ENCODE measurements at regions not wholly inside any gene's neighbourhood (a gene's known extent, or its start where the extent isn't known, plus 50 kb on each side); places are given as distances from the start of the nearest gene placed in this dataset.

DNA sequence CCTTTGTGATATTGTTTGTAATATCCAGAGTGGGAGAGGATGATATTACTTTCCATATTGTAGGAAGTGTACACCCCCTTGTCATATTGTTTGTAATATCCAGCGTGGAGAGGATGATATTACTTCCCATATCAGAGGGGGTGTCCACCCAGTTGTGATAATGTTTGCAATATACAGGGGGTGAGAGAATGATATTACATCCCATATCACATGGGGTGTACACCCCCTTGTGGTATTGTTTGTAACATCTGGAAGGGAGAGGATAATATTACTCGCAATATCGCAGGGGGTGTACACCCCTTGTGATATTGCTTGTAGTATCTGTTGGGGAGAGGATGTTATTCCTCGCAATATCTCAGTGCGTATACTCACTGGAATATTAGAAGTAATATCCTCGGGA, 61.5 kb downstream of the PRSS23 start:
- WGBS (ENCODE audit: extremely low coverage, insufficient coverage, insufficient read length), result no CpG with 5 or more reads among the region's 6 CpGs
- H2BK5ac ChIP-seq (ENCODE audit: low read depth, low read length, poor library complexity), result no peak overlapping the region
- no peaks in the 10 kb centered on the region for H3K27me3 ChIP-seq (ENCODE audit: insufficient read depth, low read length)
- no peak overlapping the region for H4K12ac ChIP-seq (ENCODE audit: low read depth, low read length)
- H2BK12ac ChIP-seq (ENCODE audit: low read length), result no peak overlapping the region
- H4K91ac ChIP-seq (ENCODE audit: low read depth, low read length), result no peak overlapping the region
- no peak overlapping the region for H2AFZ ChIP-seq (ENCODE audit: insufficient read depth, low read length, poor library complexity)
- H3K79me2 ChIP-seq (ENCODE audit: control insufficient read depth, insufficient read depth, low read length, poor library complexity), result no peaks in the 10 kb centered on the region
- H3K27ac ChIP-seq (ENCODE audit: low read depth, low read length), result no peak overlapping the region
- H3K4me3 ChIP-seq (ENCODE audit: low read depth, low read length), result no peak overlapping the region
- no peak for DNase-seq
- H2BK120ac ChIP-seq (ENCODE audit: insufficient read depth, low read length, poor library complexity), result no peak overlapping the region
- no peak overlapping the region for H3K14ac ChIP-seq (ENCODE audit: low read length)
- no peak overlapping the region for H3K18ac ChIP-seq (ENCODE audit: low read length)
- no peak overlapping the region for H3K9ac ChIP-seq (ENCODE audit: low read length)
- H3K36me3 ChIP-seq (ENCODE audit: control insufficient read depth in 1 of 2, insufficient read depth in 2 of 2, low read length in 2 of 2), result peaks cover 0 to 3% of the 10 kb centered on the region in 2 experiments
- no peak overlapping the region for H3K4me2 ChIP-seq (ENCODE audit: low read length)
- H3K23ac ChIP-seq (ENCODE audit: low read length), result no peak overlapping the region
- H3K9me3 ChIP-seq (ENCODE audit: insufficient read depth, low read depth, low read length), result no peaks in the 10 kb centered on the region
- no peak overlapping the region for H2AK5ac ChIP-seq (ENCODE audit: low read length)
- no peaks in the 10 kb centered on the region for H3K79me1 ChIP-seq (ENCODE audit: low read length)
- H3K4me1 ChIP-seq (ENCODE audit: control insufficient read depth in 1 of 2, insufficient read depth in 2 of 2, low read length in 2 of 2), result no peaks in the 10 kb centered on the region
- H4K8ac ChIP-seq (ENCODE audit: low read depth, low read length), result no peak overlapping the region
- H3K4ac ChIP-seq (ENCODE audit: low read depth, low read length), result no peak overlapping the region

DNA sequence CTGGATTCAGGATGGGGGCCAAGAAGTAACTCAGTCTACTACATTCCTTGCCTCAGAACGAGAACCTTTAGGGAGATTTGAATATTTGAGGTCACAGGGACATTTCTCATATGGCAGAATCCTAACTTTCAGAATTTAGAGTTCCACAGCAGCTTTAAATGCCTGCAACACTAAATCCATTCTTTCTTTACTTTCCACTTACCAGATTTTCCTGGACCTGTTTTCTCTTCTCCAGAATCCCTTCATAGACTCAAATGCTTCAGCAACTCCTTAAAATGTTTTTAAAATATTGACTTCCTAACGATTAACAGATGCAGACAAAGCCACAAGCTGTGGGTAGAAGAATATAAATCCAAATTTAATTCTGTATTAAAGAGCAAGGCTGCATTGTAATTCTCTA, 63.1 kb downstream of the PRSS23 start:
- Histone ChIP-seq H3K79me2 (ENCODE audit: control insufficient read depth, insufficient read depth, low read length, poor library complexity) (no peaks in the 10 kb centered on the region), H3K18ac (ENCODE audit: low read length) (no peak overlapping the region)
- WGBS (ENCODE audit: extremely low coverage, insufficient coverage, insufficient read length), result no CpG with 5 or more reads among the region's 2 CpGs

DNA sequence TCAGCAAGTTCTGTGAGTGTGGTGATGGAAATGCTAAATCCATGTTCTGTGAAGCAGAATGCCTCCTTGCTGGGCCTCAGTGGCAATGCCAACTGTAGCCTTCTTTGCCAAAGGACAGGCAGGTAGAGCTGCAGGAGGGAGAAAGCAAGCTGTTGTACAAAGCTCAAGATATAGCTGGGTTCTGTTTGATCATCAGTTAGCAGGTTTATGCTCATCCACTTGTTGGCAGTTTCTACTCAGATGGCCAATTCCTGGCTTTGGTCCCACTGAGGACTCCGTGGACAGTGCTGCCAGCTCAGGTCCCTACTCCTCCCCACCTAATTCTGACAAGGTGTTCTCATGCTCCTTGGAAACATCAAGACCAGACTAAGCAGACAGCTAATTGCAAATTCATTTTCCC, 65.1 kb downstream of the PRSS23 start:
- Histone ChIP-seq H3K4me3 (ENCODE audit: low read depth, low read length) (no peak overlapping the region), H3K4me2 (ENCODE audit: low read length) (no peak overlapping the region), H3K27ac (ENCODE audit: low read depth, low read length) (no peak overlapping the region), H3K14ac (ENCODE audit: low read length) (no peak overlapping the region), H3K36me3 (ENCODE audit: control insufficient read depth in 1 of 2, insufficient read depth in 2 of 2, low read length in 2 of 2) (peaks cover 0 to 1% of the 10 kb centered on the region in 2 experiments), H2AK5ac (ENCODE audit: low read length) (no peak overlapping the region), H3K4me1 (ENCODE audit: control insufficient read depth in 1 of 2, insufficient read depth in 2 of 2, low read length in 2 of 2) (no peaks in the 10 kb centered on the region), H2AFZ (ENCODE audit: insufficient read depth, low read length, poor library complexity) (no peak overlapping the region), H3K9me3 (ENCODE audit: insufficient read depth, low read depth, low read length) (no peaks in the 10 kb centered on the region), H2BK5ac (ENCODE audit: low read depth, low read length, poor library complexity) (no peak overlapping the region), H2BK12ac (ENCODE audit: low read length) (no peak overlapping the region), H3K18ac (ENCODE audit: low read length) (no peak overlapping the region), H3K9ac (ENCODE audit: low read length) (no peak overlapping the region), H3K4ac (ENCODE audit: low read depth, low read length) (no peak overlapping the region), H3K27me3 (ENCODE audit: insufficient read depth, low read length) (no peaks in the 10 kb centered on the region), H4K91ac (ENCODE audit: low read depth, low read length) (no peak overlapping the region), H3K79me2 (ENCODE audit: control insufficient read depth, insufficient read depth, low read length, poor library complexity) (no peaks in the 10 kb centered on the region), H2BK120ac (ENCODE audit: insufficient read depth, low read length, poor library complexity) (no peak overlapping the region), H3K79me1 (ENCODE audit: low read length) (no peaks in the 10 kb centered on the region), H4K12ac (ENCODE audit: low read depth, low read length) (no peak overlapping the region), H4K8ac (ENCODE audit: low read depth, low read length) (no peak overlapping the region), H3K23ac (ENCODE audit: low read length) (no peak overlapping the region)
- no peak for DNase-seq
- no CpG with 5 or more reads among the region's 1 CpG for WGBS (ENCODE audit: extremely low coverage, insufficient coverage, insufficient read length)

More for the DNA sequence above, 63.1 kb downstream of the PRSS23 start:
- no peak overlapping the region for H3K4ac ChIP-seq (ENCODE audit: low read depth, low read length)
- H4K91ac ChIP-seq (ENCODE audit: low read depth, low read length), result no peak overlapping the region
- H3K4me3 ChIP-seq (ENCODE audit: low read depth, low read length), result no peak overlapping the region
- no peak for DNase-seq
- no peaks in the 10 kb centered on the region for H3K4me1 ChIP-seq (ENCODE audit: control insufficient read depth in 1 of 2, insufficient read depth in 2 of 2, low read length in 2 of 2)
- no peaks in the 10 kb centered on the region for H3K9me3 ChIP-seq (ENCODE audit: insufficient read depth, low read depth, low read length)
- no peaks in the 10 kb centered on the region for H3K79me1 ChIP-seq (ENCODE audit: low read length)
- peaks cover 0 to 1% of the 10 kb centered on the region in 2 experiments for H3K36me3 ChIP-seq (ENCODE audit: control insufficient read depth in 1 of 2, insufficient read depth in 2 of 2, low read length in 2 of 2)
- no peak overlapping the region for H2BK5ac ChIP-seq (ENCODE audit: low read depth, low read length, poor library complexity)
- no peak overlapping the region for H3K27ac ChIP-seq (ENCODE audit: low read depth, low read length)
- no peak overlapping the region for H4K12ac ChIP-seq (ENCODE audit: low read depth, low read length)
- no peak overlapping the region for H3K9ac ChIP-seq (ENCODE audit: low read length)
- no peak overlapping the region for H2AFZ ChIP-seq (ENCODE audit: insufficient read depth, low read length, poor library complexity)
- no peak overlapping the region for H3K4me2 ChIP-seq (ENCODE audit: low read length)
- no peak overlapping the region for H4K8ac ChIP-seq (ENCODE audit: low read depth, low read length)
- no peak overlapping the region for H2BK12ac ChIP-seq (ENCODE audit: low read length)
- no peak overlapping the region for H2BK120ac ChIP-seq (ENCODE audit: insufficient read depth, low read length, poor library complexity)
- H3K14ac ChIP-seq (ENCODE audit: low read length), result no peak overlapping the region
- no peak overlapping the region for H2AK5ac ChIP-seq (ENCODE audit: low read length)
- H3K27me3 ChIP-seq (ENCODE audit: insufficient read depth, low read length), result no peaks in the 10 kb centered on the region
- H3K23ac ChIP-seq (ENCODE audit: low read length), result no peak overlapping the region

DNA sequence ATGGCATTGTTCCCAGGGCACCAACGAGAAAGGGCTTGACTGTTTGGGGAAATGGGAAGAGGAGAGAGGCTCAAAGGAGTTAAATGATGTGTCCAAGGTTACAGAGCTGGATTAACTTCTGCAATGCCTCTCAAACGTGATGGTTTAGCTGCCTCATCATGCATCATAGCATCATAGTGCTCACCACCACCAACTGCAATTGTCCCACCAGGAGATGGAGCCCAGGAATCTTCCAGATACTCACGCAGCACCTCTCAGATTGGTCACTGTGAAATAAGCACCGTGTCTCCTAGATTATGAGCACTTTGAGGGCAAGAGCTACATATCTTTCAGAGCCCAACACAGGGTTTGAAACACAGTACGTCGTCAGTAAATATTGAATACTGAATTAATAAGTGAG, 69.2 kb downstream of the PRSS23 start:
- no peak overlapping the region for H2BK5ac ChIP-seq (ENCODE audit: low read depth, low read length, poor library complexity)
- WGBS (ENCODE audit: extremely low coverage, insufficient coverage, insufficient read length), result no CpG with 5 or more reads among the region's 6 CpGs
- no peak overlapping the region for H3K4me2 ChIP-seq (ENCODE audit: low read length)
- no peak overlapping the region for H4K8ac ChIP-seq (ENCODE audit: low read depth, low read length)
- H4K12ac ChIP-seq (ENCODE audit: low read depth, low read length), result no peak overlapping the region
- H4K91ac ChIP-seq (ENCODE audit: low read depth, low read length), result no peak overlapping the region
- no peak overlapping the region for H3K14ac ChIP-seq (ENCODE audit: low read length)
- no peaks in the 10 kb centered on the region for H3K9me3 ChIP-seq (ENCODE audit: insufficient read depth, low read depth, low read length)
- H2AK5ac ChIP-seq (ENCODE audit: low read length), result no peak overlapping the region
- H3K79me2 ChIP-seq (ENCODE audit: control insufficient read depth, insufficient read depth, low read length, poor library complexity), result no peaks in the 10 kb centered on the region
- no peak overlapping the region for H2AFZ ChIP-seq (ENCODE audit: insufficient read depth, low read length, poor library complexity)
- no peaks in the 10 kb centered on the region for H3K4me1 ChIP-seq (ENCODE audit: control insufficient read depth in 1 of 2, insufficient read depth in 2 of 2, low read length in 2 of 2)
- H3K27ac ChIP-seq (ENCODE audit: low read depth, low read length), result no peak overlapping the region
- H3K36me3 ChIP-seq (ENCODE audit: control insufficient read depth in 1 of 2, insufficient read depth in 2 of 2, low read length in 2 of 2), result no peaks in the 10 kb centered on the region
- no peak overlapping the region for H2BK120ac ChIP-seq (ENCODE audit: insufficient read depth, low read length, poor library complexity)
- no peak overlapping the region for H3K4ac ChIP-seq (ENCODE audit: low read depth, low read length)
- H3K4me3 ChIP-seq (ENCODE audit: low read depth, low read length), result no peak overlapping the region
- H3K79me1 ChIP-seq (ENCODE audit: low read length), result no peaks in the 10 kb centered on the region
- H2BK12ac ChIP-seq (ENCODE audit: low read length), result no peak overlapping the region
- no peak overlapping the region for H3K23ac ChIP-seq (ENCODE audit: low read length)
- DNase-seq, result no peak
- H3K18ac ChIP-seq (ENCODE audit: low read length), result no peak overlapping the region
- no peak overlapping the region for H3K9ac ChIP-seq (ENCODE audit: low read length)
- H3K27me3 ChIP-seq (ENCODE audit: insufficient read depth, low read length), result no peaks in the 10 kb centered on the region
